HepG2 (cell line): ENCODE measurements at regions not wholly inside any gene's neighbourhood (a gene's known extent, or its start where the extent isn't known, plus 50 kb on each side); places are given as distances from the start of the nearest gene placed in this dataset.

Experiments
- CCAR2 ChIP-seq: fragments of 200-400 bp; formaldehyde crosslinking; optimal IDR thresholded peaks from 2 replicates; pipeline ENCODE3; 2018; ENCODE audit warnings: low read depth, mild to moderate bottlenecking, low read length, moderate library complexity
- GABPA ChIP-seq, 2 experiments: IDR thresholded peaks; 2 replicates each; pipeline ENCODE4 v1.6.1; 2011 to 2016; ENCODE audit warnings: low read depth in 2 of 2, low read length in 1 of 2, missing biosample characterization in 1 of 2, missing genetic modification characterization in 1 of 2
- HMG20B ChIP-seq: conservative IDR thresholded peaks from 2 replicates; pipeline ENCODE4 v1.6.1; 2016; ENCODE audit warnings: missing genetic modification reagents, missing compliant biosample characterization
- RNF2 ChIP-seq: fragments of 450-650 bp; conservative IDR thresholded peaks from 2 replicates; pipeline ENCODE4 v1.6.1; 2016; ENCODE audit warnings: low read depth
- SMARCC2 ChIP-seq: fragments of 450-650 bp; IDR thresholded peaks from 2 replicates; pipeline ENCODE4 v1.6.1; 2017; ENCODE audit warnings: antibody characterized with exemption, mild to moderate bottlenecking
- SP140L ChIP-seq: sonication (generic); formaldehyde crosslinking; IDR thresholded peaks from 2 replicates; pipeline ENCODE4 v1.4.0; 2020; ENCODE audit warnings: missing genetic modification reagents, borderline replicate concordance
- TAF1 ChIP-seq: sonication (generic); formaldehyde crosslinking; IDR thresholded peaks from 2 replicates; pipeline ENCODE4 v1.4.0; 2020; ENCODE audit warnings: missing genetic modification reagents
- YY1 ChIP-seq: IDR thresholded peaks from 2 replicates; pipeline ENCODE4 v1.6.1; 2011; ENCODE audit warnings: low read length, low read depth, moderate library complexity, mild to moderate bottlenecking; ENCODE audit not compliant: insufficient read depth, insufficient replicate concordance
- ZBTB21 ChIP-seq: sonication (generic); formaldehyde crosslinking; IDR thresholded peaks from 2 replicates; pipeline ENCODE4 v1.4.0; 2020; ENCODE audit warnings: missing genetic modification reagents

DNA sequence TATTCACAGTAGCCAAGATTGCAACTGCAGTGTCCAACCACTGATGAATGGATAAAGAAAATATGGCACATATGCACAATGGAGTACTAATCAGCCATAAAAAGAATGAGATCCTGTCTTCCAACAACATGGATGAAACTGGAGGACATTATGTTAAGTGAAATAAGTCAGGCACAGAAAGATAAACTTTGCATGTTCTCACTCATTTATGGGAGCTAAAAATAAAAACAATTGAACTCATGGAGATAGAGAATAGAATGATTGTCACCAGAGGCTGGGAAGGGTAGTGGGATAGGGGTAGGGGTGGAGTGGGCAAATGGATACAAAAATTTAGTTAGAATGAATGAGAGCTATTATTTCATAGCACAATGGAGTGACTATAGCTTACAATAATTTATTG is 305.5 kb upstream of the ETAA1 start:
- TF ChIP-seq ZBTB21 (CRISPR knock-in tag), result no peak
- TF ChIP-seq RNF2, result no peak
- TF ChIP-seq TAF1 (CRISPR knock-in tag), result no peak
- TF ChIP-seq SP140L, result no peak
- TF ChIP-seq GABPA (IDR thresholded peaks at IDR 0.05; ENCODE audit: low read depth, low read length), result no peak
- no peak for TF ChIP-seq GABPA (CRISPR knock-in tag; IDR thresholded peaks at IDR 0.05; ENCODE audit: low read depth)
- no peak for TF ChIP-seq HMG20B
- TF ChIP-seq CCAR2, result no peak
- TF ChIP-seq SMARCC2, result no peak
- TF ChIP-seq YY1, result no peak
